K562 (cell line): ENCODE measurements at regions not wholly inside any gene's neighbourhood (a gene's known extent, or its start where the extent isn't known, plus 50 kb on each side); places are given as distances from the start of the nearest gene placed in this dataset.

ENCODE experiments used
- BRCA1 ChIP-seq, 2 experiments: fragments of 450-650 bp in 1 of 2; sonication (generic) in 1 of 2; formaldehyde crosslinking in 1 of 2; IDR thresholded peaks; 2 replicates each; pipeline versions ENCODE4 v1.5.0 to v1.6.1; 2017 to 2020; ENCODE audit warnings: mild to moderate bottlenecking in 1 of 2, missing genetic modification reagents in 1 of 2
- DMBX1 ChIP-seq: fragments of 250-450 bp; sonication (Bioruptor Pico); IDR thresholded peaks from 2 replicates; pipeline ENCODE4 v1.8.0; 2022; ENCODE audit warnings: inconsistent platforms, mild to moderate bottlenecking, moderate library complexity, borderline replicate concordance
- DNMT1 ChIP-seq: fragments of 450-650 bp; IDR thresholded peaks from 2 replicates; pipeline ENCODE4 v1.6.1; 2016; ENCODE audit warnings: antibody characterized with exemption, mild to moderate bottlenecking
- EP400 ChIP-seq: fragments of 450-650 bp; IDR thresholded peaks from 2 replicates; pipeline ENCODE4 v1.6.1; 2017; ENCODE audit warnings: antibody characterized with exemption, mild to moderate bottlenecking, moderate library complexity
- ETV6 ChIP-seq, 3 experiments: fragments of 150-350 bp in 1 of 3; sonication (generic) in 1 of 3; formaldehyde crosslinking in 1 of 3; IDR thresholded peaks; 2 replicates each; pipeline versions ENCODE4 v1.6.1 to v1.8.0; 2014 to 2022; ENCODE audit warnings: borderline replicate concordance in 2 of 3, low read depth in 2 of 3, antibody characterized with exemption in 1 of 3, low read length in 1 of 3, mild to moderate bottlenecking in 1 of 3, missing genetic modification reagents in 1 of 3
- FIP1L1 ChIP-seq: fragments of 200-400 bp; formaldehyde crosslinking; IDR thresholded peaks from 2 replicates; pipeline ENCODE4 v1.6.1; 2018; ENCODE audit warnings: mild to moderate bottlenecking, low read depth, low read length; ENCODE audit not compliant: poor library complexity, severe bottlenecking
- MED1 ChIP-seq: sonication (generic); formaldehyde crosslinking; IDR thresholded peaks from 2 replicates; pipeline ENCODE4 v1.8.1; 2023; ENCODE audit warnings: missing genetic modification reagents, borderline replicate concordance
- MEIS2 ChIP-seq: fragments of 450-650 bp; IDR thresholded peaks from 2 replicates; pipeline ENCODE4 v1.6.1; 2014; ENCODE audit warnings: mild to moderate bottlenecking; ENCODE audit not compliant: partially characterized antibody
- NELFE ChIP-seq: IDR thresholded peaks from 2 replicates; pipeline ENCODE4 v1.6.1; 2011; ENCODE audit warnings: mild to moderate bottlenecking; ENCODE audit not compliant: insufficient read depth, insufficient read length
- NFYB ChIP-seq: IDR thresholded peaks from 2 replicates; pipeline ENCODE4 v1.6.1; 2011; ENCODE audit warnings: mild to moderate bottlenecking, moderate library complexity; ENCODE audit not compliant: insufficient read length; ENCODE audit errors: extremely low read depth
- RBM34 ChIP-seq: fragments of 200-400 bp; formaldehyde crosslinking; IDR thresholded peaks from 2 replicates; pipeline ENCODE4 v1.6.1; 2018; ENCODE audit warnings: low read length, borderline replicate concordance; ENCODE audit not compliant: insufficient read depth
- SAP30 ChIP-seq: fragments of 200-600 bp; sonication (generic); IDR thresholded peaks from 2 replicates; pipeline ENCODE4 v1.6.1; 2012; ENCODE audit warnings: borderline replicate concordance, low read depth, mild to moderate bottlenecking, moderate library complexity, low read length, control low read depth, inconsistent platforms; ENCODE audit not compliant: insufficient read depth, poor library complexity, severe bottlenecking
- TCF7 ChIP-seq: sonication (generic); IDR thresholded peaks from 2 replicates; pipeline ENCODE4 v1.6.1; 2016; ENCODE audit warnings: antibody characterized with exemption, borderline replicate concordance
- ZBTB7A ChIP-seq: IDR thresholded peaks from 2 replicates; pipeline ENCODE4 v1.6.1; 2011; ENCODE audit warnings: low read depth, mild to moderate bottlenecking, low read length, moderate library complexity, borderline replicate concordance; ENCODE audit not compliant: control insufficient read depth
- ZNF384 ChIP-seq: IDR thresholded peaks from 2 replicates; pipeline ENCODE4 v1.6.1; 2012; ENCODE audit warnings: low read depth, low read length, improper control_type of control experiment
- TF ChIP-seq, protein P1 (sequence below): fragments of 250-450 bp; sonication (Bioruptor Pico); IDR thresholded peaks from 2 replicates; pipeline ENCODE4 v1.6.1; 2021; ENCODE audit warnings: mild to moderate bottlenecking
- TF ChIP-seq, protein P2 (sequence below): fragments of 250-450 bp; sonication (Bioruptor Pico); IDR thresholded peaks from 2 replicates; pipeline ENCODE4 v1.4.0; 2020; ENCODE audit warnings: mild to moderate bottlenecking
- TF ChIP-seq, protein P3 (sequence below): fragments of 450-650 bp; formaldehyde crosslinking; IDR thresholded peaks from 2 replicates; pipeline ENCODE4 v1.4.0; 2020; ENCODE audit warnings: mild to moderate bottlenecking, moderate library complexity
- TF ChIP-seq, protein P4 (sequence below): IDR thresholded peaks from 3 replicates; pipeline ENCODE4 v1.6.1; 2011; ENCODE audit warnings: borderline replicate concordance, mild to moderate bottlenecking, moderate library complexity; ENCODE audit not compliant: insufficient read length; ENCODE audit errors: extremely low read depth

DNA sequence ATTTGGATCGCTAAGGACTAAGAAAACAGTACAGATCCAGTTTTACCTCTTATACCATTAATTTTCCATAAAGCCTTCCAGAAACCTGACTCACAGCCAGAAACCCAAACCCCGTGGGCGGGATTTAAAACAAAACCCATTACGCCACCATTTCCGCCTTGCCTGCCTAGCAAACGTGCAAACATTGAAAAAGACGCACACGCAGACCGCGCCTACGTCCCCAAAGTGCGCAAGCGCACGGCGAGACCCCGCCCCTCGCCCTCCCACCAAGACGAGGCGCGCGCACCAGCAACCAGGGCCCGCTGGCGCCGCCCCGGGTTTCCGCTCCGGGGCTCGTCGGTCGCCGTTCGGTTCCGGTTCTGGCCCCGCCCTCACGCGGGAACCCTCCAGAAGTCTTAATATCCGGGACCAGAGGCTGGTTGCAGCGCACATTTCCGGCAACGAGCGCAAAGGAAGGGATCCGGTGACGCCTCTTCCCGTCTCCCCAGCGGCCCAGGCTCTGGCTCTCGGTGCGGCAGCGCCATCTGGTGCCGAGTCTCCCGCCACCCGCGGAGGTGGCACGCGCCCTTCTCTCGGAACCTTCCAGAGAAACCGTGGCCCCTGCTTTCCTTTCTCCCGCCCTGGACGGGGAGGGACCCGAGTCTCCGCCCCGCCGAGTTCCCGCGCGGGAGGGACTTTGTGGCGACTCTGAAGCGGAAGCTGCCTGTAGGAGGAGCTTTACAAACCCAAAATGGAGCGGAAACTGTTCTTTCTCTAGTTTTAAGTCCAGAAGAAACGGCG is 256.9 kb upstream of the STARD13 start (continued):
- TF ChIP-seq TCF7 (no peak), MEIS2 (peak; percentile 73), EP400 (peak; percentile 84), DNMT1 (no peak), RBM34 (no peak), MED1 (no peak), ETV6 (IDR thresholded peaks at IDR 0.05; ENCODE audit: borderline replicate concordance in 1 of 2, low read depth in 2 of 2, low read length in 1 of 2) (0 out of 4 replicates have a peak, but pooled peaks of 1 of the 2 experiments have one; percentile 7), ETV6 (CRISPR knock-in tag; IDR thresholded peaks at IDR 0.05; ENCODE audit: borderline replicate concordance) (peak; percentile 55; the same call in 1 of the 2 replicates), ZNF384 (no peak), FIP1L1 (no peak), ZBTB7A (no peak), SAP30 (no peak), NFYB (no peak), DMBX1 (no peak), NELFE (no peak), BRCA1 (IDR thresholded peaks at IDR 0.05) (no peak), BRCA1 (CRISPR knock-in tag; IDR thresholded peaks at IDR 0.05) (no peak)
- TF ChIP-seq, protein P1, sequence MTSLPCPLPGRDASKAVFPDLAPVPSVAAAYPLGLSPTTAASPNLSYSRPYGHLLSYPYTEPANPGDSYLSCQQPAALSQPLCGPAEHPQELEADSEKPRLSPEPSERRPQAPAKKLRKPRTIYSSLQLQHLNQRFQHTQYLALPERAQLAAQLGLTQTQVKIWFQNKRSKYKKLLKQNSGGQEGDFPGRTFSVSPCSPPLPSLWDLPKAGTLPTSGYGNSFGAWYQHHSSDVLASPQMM, result no peak
- TF ChIP-seq, protein P2, sequence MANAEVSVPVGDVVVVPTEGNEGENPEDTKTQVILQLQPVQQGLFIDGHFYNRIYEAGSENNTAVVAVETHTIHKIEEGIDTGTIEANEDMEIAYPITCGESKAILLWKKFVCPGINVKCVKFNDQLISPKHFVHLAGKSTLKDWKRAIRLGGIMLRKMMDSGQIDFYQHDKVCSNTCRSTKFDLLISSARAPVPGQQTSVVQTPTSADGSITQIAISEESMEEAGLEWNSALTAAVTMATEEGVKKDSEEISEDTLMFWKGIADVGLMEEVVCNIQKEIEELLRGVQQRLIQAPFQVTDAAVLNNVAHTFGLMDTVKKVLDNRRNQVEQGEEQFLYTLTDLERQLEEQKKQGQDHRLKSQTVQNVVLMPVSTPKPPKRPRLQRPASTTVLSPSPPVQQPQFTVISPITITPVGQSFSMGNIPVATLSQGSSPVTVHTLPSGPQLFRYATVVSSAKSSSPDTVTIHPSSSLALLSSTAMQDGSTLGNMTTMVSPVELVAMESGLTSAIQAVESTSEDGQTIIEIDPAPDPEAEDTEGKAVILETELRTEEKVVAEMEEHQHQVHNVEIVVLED (CRISPR knock-in tag), result peak; percentile 83
- TF ChIP-seq, protein P3, sequence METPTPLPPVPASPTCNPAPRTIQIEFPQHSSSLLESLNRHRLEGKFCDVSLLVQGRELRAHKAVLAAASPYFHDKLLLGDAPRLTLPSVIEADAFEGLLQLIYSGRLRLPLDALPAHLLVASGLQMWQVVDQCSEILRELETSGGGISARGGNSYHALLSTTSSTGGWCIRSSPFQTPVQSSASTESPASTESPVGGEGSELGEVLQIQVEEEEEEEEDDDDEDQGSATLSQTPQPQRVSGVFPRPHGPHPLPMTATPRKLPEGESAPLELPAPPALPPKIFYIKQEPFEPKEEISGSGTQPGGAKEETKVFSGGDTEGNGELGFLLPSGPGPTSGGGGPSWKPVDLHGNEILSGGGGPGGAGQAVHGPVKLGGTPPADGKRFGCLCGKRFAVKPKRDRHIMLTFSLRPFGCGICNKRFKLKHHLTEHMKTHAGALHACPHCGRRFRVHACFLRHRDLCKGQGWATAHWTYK (CRISPR knock-in tag), result no peak
- TF ChIP-seq, protein P4, sequence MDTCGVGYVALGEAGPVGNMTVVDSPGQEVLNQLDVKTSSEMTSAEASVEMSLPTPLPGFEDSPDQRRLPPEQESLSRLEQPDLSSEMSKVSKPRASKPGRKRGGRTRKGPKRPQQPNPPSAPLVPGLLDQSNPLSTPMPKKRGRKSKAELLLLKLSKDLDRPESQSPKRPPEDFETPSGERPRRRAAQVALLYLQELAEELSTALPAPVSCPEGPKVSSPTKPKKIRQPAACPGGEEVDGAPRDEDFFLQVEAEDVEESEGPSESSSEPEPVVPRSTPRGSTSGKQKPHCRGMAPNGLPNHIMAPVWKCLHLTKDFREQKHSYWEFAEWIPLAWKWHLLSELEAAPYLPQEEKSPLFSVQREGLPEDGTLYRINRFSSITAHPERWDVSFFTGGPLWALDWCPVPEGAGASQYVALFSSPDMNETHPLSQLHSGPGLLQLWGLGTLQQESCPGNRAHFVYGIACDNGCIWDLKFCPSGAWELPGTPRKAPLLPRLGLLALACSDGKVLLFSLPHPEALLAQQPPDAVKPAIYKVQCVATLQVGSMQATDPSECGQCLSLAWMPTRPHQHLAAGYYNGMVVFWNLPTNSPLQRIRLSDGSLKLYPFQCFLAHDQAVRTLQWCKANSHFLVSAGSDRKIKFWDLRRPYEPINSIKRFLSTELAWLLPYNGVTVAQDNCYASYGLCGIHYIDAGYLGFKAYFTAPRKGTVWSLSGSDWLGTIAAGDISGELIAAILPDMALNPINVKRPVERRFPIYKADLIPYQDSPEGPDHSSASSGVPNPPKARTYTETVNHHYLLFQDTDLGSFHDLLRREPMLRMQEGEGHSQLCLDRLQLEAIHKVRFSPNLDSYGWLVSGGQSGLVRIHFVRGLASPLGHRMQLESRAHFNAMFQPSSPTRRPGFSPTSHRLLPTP, result no peak
